ENCODE measurements at regions not wholly inside any gene's neighbourhood (a gene's known extent, or its start where the extent isn't known, plus 50 kb on each side); places are given as distances from the start of the nearest gene placed in this dataset.

DNA sequence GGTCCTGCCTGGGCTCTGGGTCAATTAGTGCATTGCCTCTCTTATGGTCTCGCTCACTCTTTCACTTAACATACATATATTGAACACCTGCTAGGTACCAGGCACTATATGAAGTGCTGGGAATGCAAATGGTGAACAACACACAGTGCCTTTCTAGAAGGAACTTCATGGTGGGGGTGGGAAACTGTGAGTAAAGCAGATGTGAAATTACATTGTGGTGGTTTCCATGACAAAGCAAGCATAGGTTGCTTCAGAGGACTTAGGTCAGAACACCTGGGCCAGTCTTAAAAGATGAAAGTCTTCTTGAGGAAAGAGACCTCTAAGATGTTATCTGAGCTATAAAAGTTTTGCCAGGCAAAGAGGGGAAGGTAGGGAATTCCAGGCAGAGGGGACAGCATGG lies 231.3 kb downstream of the BUD13 start:
- TF ChIP-seq, protein P1, sequence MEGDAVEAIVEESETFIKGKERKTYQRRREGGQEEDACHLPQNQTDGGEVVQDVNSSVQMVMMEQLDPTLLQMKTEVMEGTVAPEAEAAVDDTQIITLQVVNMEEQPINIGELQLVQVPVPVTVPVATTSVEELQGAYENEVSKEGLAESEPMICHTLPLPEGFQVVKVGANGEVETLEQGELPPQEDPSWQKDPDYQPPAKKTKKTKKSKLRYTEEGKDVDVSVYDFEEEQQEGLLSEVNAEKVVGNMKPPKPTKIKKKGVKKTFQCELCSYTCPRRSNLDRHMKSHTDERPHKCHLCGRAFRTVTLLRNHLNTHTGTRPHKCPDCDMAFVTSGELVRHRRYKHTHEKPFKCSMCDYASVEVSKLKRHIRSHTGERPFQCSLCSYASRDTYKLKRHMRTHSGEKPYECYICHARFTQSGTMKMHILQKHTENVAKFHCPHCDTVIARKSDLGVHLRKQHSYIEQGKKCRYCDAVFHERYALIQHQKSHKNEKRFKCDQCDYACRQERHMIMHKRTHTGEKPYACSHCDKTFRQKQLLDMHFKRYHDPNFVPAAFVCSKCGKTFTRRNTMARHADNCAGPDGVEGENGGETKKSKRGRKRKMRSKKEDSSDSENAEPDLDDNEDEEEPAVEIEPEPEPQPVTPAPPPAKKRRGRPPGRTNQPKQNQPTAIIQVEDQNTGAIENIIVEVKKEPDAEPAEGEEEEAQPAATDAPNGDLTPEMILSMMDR (conservative IDR thresholded peaks at IDR 0.05 in 1 of 2, IDR thresholded peaks at IDR 0.05 in 1 of 2; ENCODE audit: extremely low read depth in 1 of 2, insufficient read depth in 1 of 2, low read depth in 1 of 2, low read length in 2 of 2): no peak
- no peak for TF ChIP-seq EZH2 (IDR thresholded peaks at IDR 0.05; ENCODE audit: borderline replicate concordance, low read length)

Measured in mammary epithelial cell (primary cell).